ENCODE measurements at regions not wholly inside any gene's neighbourhood (a gene's known extent, or its start where the extent isn't known, plus 50 kb on each side); places are given as distances from the start of the nearest gene placed in this dataset.

DNA sequence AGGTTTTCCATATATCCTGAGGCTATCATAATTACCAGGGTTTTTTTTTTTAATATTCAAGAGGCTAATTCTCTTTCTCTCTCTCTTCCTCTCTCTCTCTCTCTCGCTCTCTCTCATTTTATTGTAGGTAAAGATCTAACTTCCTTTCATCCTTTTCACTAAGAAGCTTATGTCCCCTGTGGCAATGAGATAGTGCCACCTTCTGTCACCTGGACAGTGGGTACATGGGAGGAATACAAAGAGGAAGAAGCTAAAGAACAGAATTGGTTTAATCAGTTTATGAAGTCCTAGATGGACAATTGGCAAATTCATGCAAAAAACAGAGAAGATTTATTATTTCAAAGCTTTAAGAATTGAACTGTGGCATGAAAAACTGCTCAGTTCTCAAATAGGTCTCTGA lies 1582.3 kb upstream of the TMEFF2 start:
- Histone ChIP-seq H3K9me3 (replicated peaks; ENCODE audit: control insufficient read depth, insufficient read depth, low read length) (no peaks in the 10 kb centered on the region), H3K4me1 (ENCODE audit: control insufficient read depth, extremely low read depth, insufficient read depth, low read length) (no peaks in the 10 kb centered on the region), H2AFZ (ENCODE audit: low read depth, low read length) (no peak overlapping the region), H3K4me2 (ENCODE audit: insufficient read depth, low read length) (no peak overlapping the region), H3K36me3 (ENCODE audit: control insufficient read depth in 2 of 2, extremely low read depth in 1 of 2, insufficient read depth in 2 of 2, low read length in 2 of 2) (no peaks in the 10 kb centered on the region), H4K20me1 (replicated peaks; ENCODE audit: control insufficient read depth, extremely low read depth, insufficient read depth, low read length) (no peaks in the 10 kb centered on the region), H3K79me2 (ENCODE audit: control insufficient read depth, insufficient read depth, low read length) (no peaks in the 10 kb centered on the region), H3K4me3 (replicated peaks in 1 of 3; ENCODE audit: insufficient read depth in 1 of 3, low read depth in 1 of 3, low read length in 3 of 3) (no peak overlapping the region), H3K9ac (replicated peaks; ENCODE audit: extremely low read depth, insufficient read depth, low read length) (no peak overlapping the region), H3K27me3 (ENCODE audit: control insufficient read depth in 2 of 2, insufficient read depth in 2 of 2, low read length in 2 of 2) (no peaks in the 10 kb centered on the region), H3K9me1 (replicated peaks; ENCODE audit: control insufficient read depth, extremely low read depth, insufficient read depth, low read length) (no peaks in the 10 kb centered on the region), H3K27ac (ENCODE audit: insufficient read depth, low read depth, low read length) (no peak overlapping the region)
- ChIA-PET POLR2A (interaction anchor here (0.7 kb wide), 1 partner anchor 180 kb away, joined by 4 read pairs; no protein-coding TSS in a partner anchor), CTCF (no interaction called here)
- intact Hi-C loops (cut with micrococcal nuclease) (no loop called here), dilution Hi-C loops (cut with MboI; ENCODE audit: extremely low pct_ligation_motif_present, low sequenced_read_pairs) (no loop called here)
- no peak for DNase-seq (ENCODE audit: low read depth, low spot score)
- FAIRE-seq = no peak
- BruUV-seq (replicated peaks) = no TSS peak
- no peak for TF ChIP-seq EZH2 (IDR thresholded peaks at IDR 0.05; ENCODE audit: borderline replicate concordance, low read depth, low read length, severe bottlenecking)
- no peak for TF ChIP-seq GATA2 (IDR thresholded peaks at IDR 0.05; ENCODE audit: insufficient read depth, insufficient read length, low read depth, low read length)
- TF ChIP-seq MYC (IDR thresholded peaks at IDR 0.05; ENCODE audit: low read depth, low read length) = no peak
- TF ChIP-seq POLR2AphosphoS5 (IDR thresholded peaks at IDR 0.05; ENCODE audit: insufficient read depth, low read depth, low read length) = no peak
- TF ChIP-seq, protein P1, sequence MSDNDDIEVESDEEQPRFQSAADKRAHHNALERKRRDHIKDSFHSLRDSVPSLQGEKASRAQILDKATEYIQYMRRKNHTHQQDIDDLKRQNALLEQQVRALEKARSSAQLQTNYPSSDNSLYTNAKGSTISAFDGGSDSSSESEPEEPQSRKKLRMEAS (IDR thresholded peaks at IDR 0.05; ENCODE audit: insufficient read depth, insufficient read length) = no peak
- TF ChIP-seq POLR2A (IDR thresholded peaks at IDR 0.05; ENCODE audit: low read depth, low read length) = no peak

GRCh38 chr2:193774166-193774565 lies 1579.4 kb upstream of the TMEFF2 start:
- TF ChIP-seq POLR2AphosphoS5 (IDR thresholded peaks at IDR 0.05; ENCODE audit: insufficient read depth, low read depth, low read length) = no peak
- TF ChIP-seq, protein P2, sequence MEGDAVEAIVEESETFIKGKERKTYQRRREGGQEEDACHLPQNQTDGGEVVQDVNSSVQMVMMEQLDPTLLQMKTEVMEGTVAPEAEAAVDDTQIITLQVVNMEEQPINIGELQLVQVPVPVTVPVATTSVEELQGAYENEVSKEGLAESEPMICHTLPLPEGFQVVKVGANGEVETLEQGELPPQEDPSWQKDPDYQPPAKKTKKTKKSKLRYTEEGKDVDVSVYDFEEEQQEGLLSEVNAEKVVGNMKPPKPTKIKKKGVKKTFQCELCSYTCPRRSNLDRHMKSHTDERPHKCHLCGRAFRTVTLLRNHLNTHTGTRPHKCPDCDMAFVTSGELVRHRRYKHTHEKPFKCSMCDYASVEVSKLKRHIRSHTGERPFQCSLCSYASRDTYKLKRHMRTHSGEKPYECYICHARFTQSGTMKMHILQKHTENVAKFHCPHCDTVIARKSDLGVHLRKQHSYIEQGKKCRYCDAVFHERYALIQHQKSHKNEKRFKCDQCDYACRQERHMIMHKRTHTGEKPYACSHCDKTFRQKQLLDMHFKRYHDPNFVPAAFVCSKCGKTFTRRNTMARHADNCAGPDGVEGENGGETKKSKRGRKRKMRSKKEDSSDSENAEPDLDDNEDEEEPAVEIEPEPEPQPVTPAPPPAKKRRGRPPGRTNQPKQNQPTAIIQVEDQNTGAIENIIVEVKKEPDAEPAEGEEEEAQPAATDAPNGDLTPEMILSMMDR (IDR thresholded peaks at IDR 0.05; ENCODE audit: extremely low read depth in 1 of 2, insufficient read depth in 1 of 2, low read depth in 1 of 2, low read length in 2 of 2) = no peak
- TF ChIP-seq GATA2 (IDR thresholded peaks at IDR 0.05; ENCODE audit: insufficient read depth, insufficient read length, low read depth, low read length) = no peak
- TF ChIP-seq EZH2 (IDR thresholded peaks at IDR 0.05; ENCODE audit: borderline replicate concordance, low read depth, low read length, severe bottlenecking) = no peak
- no peak for TF ChIP-seq FOS (IDR thresholded peaks at IDR 0.05; ENCODE audit: borderline replicate concordance, insufficient read depth, low read length)
- TF ChIP-seq POLR2A (IDR thresholded peaks at IDR 0.05; ENCODE audit: low read depth, low read length) = no peak
- TF ChIP-seq MYC (IDR thresholded peaks at IDR 0.05; ENCODE audit: low read depth, low read length) = no peak
- TF ChIP-seq, protein P1 (IDR thresholded peaks at IDR 0.05; ENCODE audit: insufficient read depth, insufficient read length) = no peak
- TF ChIP-seq JUN (IDR thresholded peaks at IDR 0.05; ENCODE audit: borderline replicate concordance, insufficient read depth, insufficient read length, low read depth) = no peak
- no peaks in the 10 kb centered on the region for H3K79me2 ChIP-seq (ENCODE audit: control insufficient read depth, insufficient read depth, low read length)
- no peak overlapping the region for H3K9ac ChIP-seq (replicated peaks; ENCODE audit: extremely low read depth, insufficient read depth, low read length)
- no peak overlapping the region for H3K4me3 ChIP-seq (replicated peaks in 1 of 3; ENCODE audit: insufficient read depth in 1 of 3, low read depth in 1 of 3, low read length in 3 of 3)
- no peaks in the 10 kb centered on the region for H3K9me3 ChIP-seq (replicated peaks; ENCODE audit: control insufficient read depth, insufficient read depth, low read length)
- H3K9me1 ChIP-seq (replicated peaks; ENCODE audit: control insufficient read depth, extremely low read depth, insufficient read depth, low read length) = no peaks in the 10 kb centered on the region
- H3K27ac ChIP-seq (ENCODE audit: insufficient read depth, low read depth, low read length) = no peak overlapping the region
- DNase-seq (ENCODE audit: low read depth, low spot score) = no peak
- dilution Hi-C loops (cut with MboI; ENCODE audit: extremely low pct_ligation_motif_present, low sequenced_read_pairs) (no loop called here), intact Hi-C loops (cut with micrococcal nuclease) (no loop called here)
- no peak overlapping the region for H2AFZ ChIP-seq (ENCODE audit: low read depth, low read length)
- H3K27me3 ChIP-seq (ENCODE audit: control insufficient read depth in 2 of 2, insufficient read depth in 2 of 2, low read length in 2 of 2) = no peaks in the 10 kb centered on the region
- no peak for FAIRE-seq
- no peak overlapping the region for H3K4me2 ChIP-seq (ENCODE audit: insufficient read depth, low read length)
- CTCF ChIA-PET = no interaction called here
- POLR2A ChIA-PET = no interaction called here
- BruUV-seq (replicated peaks) = no TSS peak
- no peaks in the 10 kb centered on the region for H3K36me3 ChIP-seq (ENCODE audit: control insufficient read depth in 2 of 2, extremely low read depth in 1 of 2, insufficient read depth in 2 of 2, low read length in 2 of 2)
- no peaks in the 10 kb centered on the region for H4K20me1 ChIP-seq (replicated peaks; ENCODE audit: control insufficient read depth, extremely low read depth, insufficient read depth, low read length)
- H3K4me1 ChIP-seq (ENCODE audit: control insufficient read depth, extremely low read depth, insufficient read depth, low read length) = no peaks in the 10 kb centered on the region

All from endothelial cell of umbilical vein (primary cell).